K562 (cell line): ENCODE measurements at regions not wholly inside any gene's neighbourhood (a gene's known extent, or its start where the extent isn't known, plus 50 kb on each side); places are given as distances from the start of the nearest gene placed in this dataset.

Source experiments
- ATAC-seq: fragments of 200-7000 bp; cut with Tn5 transposase; 3 replicates; pipeline ENCODE4 v1.9.1; 2020; ENCODE audit warnings: moderate library complexity
- BruUV-seq: library from RNA; stranded (reverse); fragments of 400-500 nt; replicated peaks from 2 replicates; lab custom pipeline; 2021; lab: Mats Ljungman, UMichigan
- CTCF ChIA-PET: fragments of 300-600 bp; formaldehyde crosslinking; extraction: SDS; loops from one replicate; lab custom pipeline; 2021; ENCODE audit warnings: low intra/inter-chr PET ratio; lab: Yijun Ruan, JAX
- POLR2A ChIA-PET: fragments of 300-600, 350-650 bp; sonication (Branson Sonifier 250); formaldehyde crosslinking; extraction: SDS; loops from one replicate; lab custom pipeline; 2021; ENCODE audit warnings: antibody characterized with exemption, inconsistent platforms; lab: Yijun Ruan, JAX
- DNase-seq, 4 experiments: peaks; one replicate each; pipeline versions ENCODE4 v3.0.0 to v3.0.0-alpha.2; 2011 to 2018; ENCODE audit warnings: low spot score in 3 of 4, mixed read lengths in 3 of 4; ENCODE audit errors: extremely low read depth in 1 of 4
- FAIRE-seq: peaks from 2 replicates; lab custom pipeline; 2011; peaks lifted over from hg19 to GRCh38; lab: Jason Lieb, UNC
- H2AFZ ChIP-seq: 2 replicates; pipeline ENCODE4 v1.6.0; 2011; ENCODE audit warnings: low read depth, low read length, control low read depth, inconsistent platforms
- H3K27ac ChIP-seq: fragments of 200-600 bp; 3 replicates; pipeline ENCODE4 v1.8.0; 2011; ENCODE audit warnings: low read depth, mild to moderate bottlenecking, control low read depth, inconsistent platforms, low read length, moderate library complexity, mixed read lengths; ENCODE audit errors: extremely low read depth
- H3K27me3 ChIP-seq, 2 experiments: fragments of 300-600 bp in 1 of 2; 2 replicates in 1 of 2; 3 replicates in 1 of 2; pipeline versions ENCODE4 v1.6.0 to v1.8.0; 2011; ENCODE audit warnings: inconsistent platforms in 2 of 2, low read length in 2 of 2, mild to moderate bottlenecking in 1 of 2, mixed read lengths in 1 of 2, moderate library complexity in 1 of 2; ENCODE audit not compliant: control insufficient read depth in 2 of 2, insufficient read depth in 2 of 2
- H3K36me3 ChIP-seq: fragments of 300-600 bp; 3 replicates; pipeline ENCODE4 v1.8.0; 2011; ENCODE audit warnings: mild to moderate bottlenecking, low read length, inconsistent platforms; ENCODE audit not compliant: control insufficient read depth, insufficient read depth
- H3K4me1 ChIP-seq, 2 experiments: fragments of 200-600 bp in 1 of 2; replicated peaks in 1 of 2; 2 replicates in 1 of 2; 3 replicates in 1 of 2; pipeline versions ENCODE4 v1.5.1 to v1.8.0; 2011; ENCODE audit warnings: inconsistent platforms in 2 of 2, low read length in 2 of 2, mild to moderate bottlenecking in 1 of 2, mixed read lengths in 1 of 2, moderate library complexity in 1 of 2; ENCODE audit not compliant: control insufficient read depth in 2 of 2, insufficient read depth in 2 of 2
- H3K4me2 ChIP-seq: 2 replicates; pipeline ENCODE4 v1.6.1; 2011; ENCODE audit warnings: low read length, control low read depth, inconsistent platforms, mixed read lengths; ENCODE audit not compliant: insufficient read depth
- H3K4me3 ChIP-seq: fragments of 200-600 bp; sonication (generic), shearing (Covaris generic); 2 replicates; pipeline ENCODE4 v1.5.1; 2016; ENCODE audit warnings: control low read depth, inconsistent platforms
- H3K79me2 ChIP-seq: fragments of 200-600 bp; 3 replicates; pipeline ENCODE4 v1.8.0; 2011; ENCODE audit warnings: low read length, inconsistent platforms; ENCODE audit not compliant: control insufficient read depth, insufficient read depth
- H3K9ac ChIP-seq, 2 experiments: 2 replicates each; pipeline versions ENCODE4 v1.6.0 to v1.6.1; 2011; ENCODE audit warnings: low read depth in 2 of 2, low read length in 2 of 2, control low read depth in 1 of 2, inconsistent platforms in 1 of 2, mild to moderate bottlenecking in 1 of 2, mixed read lengths in 1 of 2; ENCODE audit not compliant: insufficient read depth in 1 of 2
- H3K9me1 ChIP-seq: one replicate; pipeline ENCODE4 v1.6.0; 2011; ENCODE audit warnings: inconsistent platforms, mild to moderate bottlenecking, low read length, moderate library complexity; ENCODE audit not compliant: control insufficient read depth, insufficient read depth
- H3K9me3 ChIP-seq: replicated peaks from 2 replicates; pipeline ENCODE4 v1.5.1; 2011; ENCODE audit warnings: low read depth, low read length, inconsistent platforms; ENCODE audit not compliant: control insufficient read depth, insufficient read depth
- H4K20me1 ChIP-seq: replicated peaks from 2 replicates; pipeline ENCODE4 v1.6.1; 2011; ENCODE audit warnings: low read length, inconsistent platforms, mixed read lengths; ENCODE audit not compliant: control insufficient read depth, insufficient read depth
- CEBPG ChIP-seq, 3 experiments: fragments of 200-800 bp in 1 of 3; sonication (Bioruptor generic) in 1 of 3; sonication (generic) in 1 of 3; formaldehyde crosslinking in 1 of 3; IDR thresholded peaks in 2 of 3; conservative IDR thresholded peaks in 1 of 3; 2 replicates each; pipeline versions ENCODE4 v1.6.1 to v1.8.0; 2016 to 2022; ENCODE audit warnings: missing compliant biosample characterization in 2 of 3, missing genetic modification characterization in 2 of 3, mild to moderate bottlenecking in 1 of 3, missing genetic modification reagents in 1 of 3
- EGR1 ChIP-seq: fragments of 450-650 bp; conservative IDR thresholded peaks from 2 replicates; pipeline ENCODE4 v1.6.1; 2017; ENCODE audit warnings: mild to moderate bottlenecking
- FOSL1 ChIP-seq: fragments of 200-800 bp; sonication (Bioruptor generic); conservative IDR thresholded peaks from 2 replicates; pipeline ENCODE4 v1.6.1; 2016; ENCODE audit warnings: missing genetic modification characterization, missing compliant biosample characterization
- KAT2B ChIP-seq: IDR thresholded peaks from one replicate; pipeline ENCODE4 v1.6.1; 2012; ENCODE audit warnings: low read depth, mild to moderate bottlenecking, control low read depth, inconsistent platforms, low read length, moderate library complexity
- KDM5B ChIP-seq: fragments of 200-600 bp; sonication (generic); IDR thresholded peaks from 2 replicates; pipeline ENCODE4 v1.6.1; 2012; ENCODE audit warnings: low read depth, mild to moderate bottlenecking, moderate library complexity, low read length, control low read depth, inconsistent platforms; ENCODE audit not compliant: insufficient replicate concordance
- PHF21A ChIP-seq: fragments of 450-650 bp; IDR thresholded peaks from 2 replicates; pipeline ENCODE4 v1.6.1; 2017; ENCODE audit warnings: low read depth, borderline replicate concordance
- STAT6 ChIP-seq: sonication (generic); formaldehyde crosslinking; IDR thresholded peaks from 2 replicates; pipeline ENCODE4 v1.8.1; 2023; ENCODE audit warnings: mild to moderate bottlenecking, missing genetic modification reagents
- TAF15 ChIP-seq: fragments of 200-400 bp; formaldehyde crosslinking; IDR thresholded peaks from 2 replicates; pipeline ENCODE4 v1.6.1; 2017; ENCODE audit warnings: mild to moderate bottlenecking, low read depth, low read length, moderate library complexity
- ZKSCAN3 ChIP-seq: fragments of 250-450 bp; sonication (Bioruptor Pico); IDR thresholded peaks from 2 replicates; pipeline ENCODE4 v1.4.0; 2020
- WGBS: fragments of 100-300 bp; shearing (Covaris generic); methylation state at CpG from one replicate; pipeline ENCODE4 v1.1.6; 2016; ENCODE audit warnings: low coverage, mixed read lengths; ENCODE audit not compliant: insufficient coverage; ENCODE audit errors: missing lambda C conversion rate; 5-methylcytosine and 5-hydroxymethylcytosine counted together
- in situ Hi-C: fragments of 300-500 bp; cut with MboI; formaldehyde crosslinking; loops from 4 replicates; pipeline ENCODE4 v1.15.0; 2018; ENCODE audit warnings: inconsistent platforms, mixed read lengths
- intact Hi-C: fragments of 100-400 bp; cut with micrococcal nuclease; formaldehyde crosslinking; loops from 2 replicates; pipeline ENCODE4 v1.14.2; 2022

- TF ChIP-seq CEBPG (CRISPR knock-in tag; IDR thresholded peaks at IDR 0.05) (no peak), CEBPG (tag; conservative IDR thresholded peaks at IDR 0.05 in 1 of 2, IDR thresholded peaks at IDR 0.05 in 1 of 2) (no peak), FOSL1 (tag) (no peak)
These were observed 430.1 kb upstream of the DAB2 start (continued) for GRCh38 chr5:39854771-39855410.

- Histone ChIP-seq H2AFZ (no peak overlapping the region), H3K4me2 (no peak overlapping the region), H3K9me1 (no peaks in the 10 kb centered on the region), H3K4me3 (no peak overlapping the region), H3K27me3 (no peaks in the 10 kb centered on the region), H3K27ac (no peak overlapping the region), H3K79me2 (no peaks in the 10 kb centered on the region), H4K20me1 (no peaks in the 10 kb centered on the region), H3K9ac (no peak overlapping the region), H3K4me1 (no peaks in the 10 kb centered on the region), H3K36me3 (no peaks in the 10 kb centered on the region), H3K9me3 (no peaks in the 10 kb centered on the region)
- FAIRE-seq (no peak), ATAC-seq (no peak), DNase-seq (no peak)
- WGBS = 1% methylated on average over 4 of the region's 4 CpGs
- POLR2A ChIA-PET = no interaction called here
- intact Hi-C loops = no loop called here
- CTCF ChIA-PET = no interaction called here
- in situ Hi-C loops = no loop called here
- no TSS peak for BruUV-seq
- TF ChIP-seq ZKSCAN3 (CRISPR knock-in tag) = no peak
- TF ChIP-seq TAF15 = no peak
- no peak for TF ChIP-seq KAT2B
- no peak for TF ChIP-seq PHF21A
- no peak for TF ChIP-seq STAT6 (CRISPR knock-in tag)
- TF ChIP-seq KDM5B = no peak
- TF ChIP-seq EGR1 = no peak
These were observed 425.5 kb upstream of the DAB2 start for GRCh38 chr5:39850291-39850690.
